SU-DHL-6 (cell line): ENCODE measurements at regions not wholly inside any gene's neighbourhood (a gene's known extent, or its start where the extent isn't known, plus 50 kb on each side); places are given as distances from the start of the nearest gene placed in this dataset.
A peak's percentile ranks its signal among the peaks of the same experiment; 100 is the strongest.

ENCODE experiments used
- H2AFZ ChIP-seq: fragments of 200-600 bp; sonication (generic); 2 replicates; pipeline ENCODE4 v1.6.1; 2014; ENCODE audit warnings: low read depth, mild to moderate bottlenecking, moderate library complexity, mixed read lengths, antibody characterized with exemption, low read length; ENCODE audit not compliant: severe bottlenecking
- H3F3A ChIP-seq: fragments of 200-600 bp; shearing (Covaris generic); 2 replicates; pipeline ENCODE4 v1.6.0; 2016; ENCODE audit warnings: antibody characterized with exemption, mild to moderate bottlenecking; ENCODE audit not compliant: insufficient read depth
- H3K27ac ChIP-seq: fragments of 200-600 bp; sonication (generic); 2 replicates; pipeline ENCODE4 v1.5.1; 2016; ENCODE audit warnings: low read depth, mild to moderate bottlenecking, low read length, moderate library complexity, mixed read lengths
- H3K27me3 ChIP-seq: fragments of 200-600 bp; sonication (generic), shearing (Covaris generic); 2 replicates; pipeline ENCODE4 v1.6.0; 2014; ENCODE audit warnings: mild to moderate bottlenecking, low read length
- H3K36me3 ChIP-seq: fragments of 200-600 bp; sonication (generic); 2 replicates; pipeline ENCODE4 v1.6.1; 2014; ENCODE audit warnings: mild to moderate bottlenecking, low read length, mixed read lengths
- H3K4me2 ChIP-seq: fragments of 300-600, 200-600 bp; shearing (Covaris generic), sonication (generic); 2 replicates; pipeline ENCODE4 v1.6.0; 2014; ENCODE audit warnings: low read length, low read depth, mild to moderate bottlenecking; ENCODE audit not compliant: poor library complexity, severe bottlenecking
- H3K4me3 ChIP-seq: fragments of 200-600 bp; sonication (generic); 2 replicates; pipeline ENCODE4 v1.5.1; 2014; ENCODE audit warnings: antibody characterized with exemption, low read length, mild to moderate bottlenecking, mixed read lengths; ENCODE audit not compliant: insufficient read depth, poor library complexity, severe bottlenecking
- H3K79me2 ChIP-seq: fragments of 200-600 bp; sonication (generic); 2 replicates; pipeline ENCODE4 v1.6.1; 2014; ENCODE audit warnings: mild to moderate bottlenecking, low read length, moderate library complexity; ENCODE audit not compliant: insufficient read depth
- H3K9ac ChIP-seq: fragments of 200-600 bp; sonication (generic); 2 replicates; pipeline ENCODE4 v1.7.0; 2014; ENCODE audit warnings: mild to moderate bottlenecking, low read length
- H3K9me2 ChIP-seq: fragments of 200-600 bp; sonication (generic); replicated peaks from 2 replicates; pipeline ENCODE4 v1.6.1; 2014; ENCODE audit warnings: low read length; ENCODE audit not compliant: insufficient read depth
- H3K9me3 ChIP-seq: fragments of 200-600 bp; sonication (generic); 2 replicates; pipeline ENCODE4 v1.6.1; 2014; ENCODE audit warnings: low read length, mixed read lengths; ENCODE audit not compliant: insufficient read depth
- H4K20me1 ChIP-seq: fragments of 200-600 bp; sonication (generic); 2 replicates; pipeline ENCODE4 v1.6.1; 2014; ENCODE audit warnings: low read depth, mild to moderate bottlenecking, antibody characterized with exemption, low read length, moderate library complexity, mixed read lengths
- EZH2phosphoT487 ChIP-seq: fragments of 200-600 bp; sonication (generic), shearing (Covaris generic); conservative IDR thresholded peaks from 2 replicates; pipeline ENCODE4 v1.6.1; 2018; ENCODE audit warnings: mild to moderate bottlenecking, antibody characterized with exemption, low read length, moderate library complexity, mixed read lengths
- TF ChIP-seq, protein P1 (sequence below): fragments of 200-600 bp; sonication (generic); IDR thresholded peaks from one replicate; pipeline ENCODE4 v1.5.1; 2017; ENCODE audit warnings: antibody characterized with exemption, mild to moderate bottlenecking, low read length, moderate library complexity; ENCODE audit not compliant: insufficient read depth, poor library complexity, severe bottlenecking

DNA sequence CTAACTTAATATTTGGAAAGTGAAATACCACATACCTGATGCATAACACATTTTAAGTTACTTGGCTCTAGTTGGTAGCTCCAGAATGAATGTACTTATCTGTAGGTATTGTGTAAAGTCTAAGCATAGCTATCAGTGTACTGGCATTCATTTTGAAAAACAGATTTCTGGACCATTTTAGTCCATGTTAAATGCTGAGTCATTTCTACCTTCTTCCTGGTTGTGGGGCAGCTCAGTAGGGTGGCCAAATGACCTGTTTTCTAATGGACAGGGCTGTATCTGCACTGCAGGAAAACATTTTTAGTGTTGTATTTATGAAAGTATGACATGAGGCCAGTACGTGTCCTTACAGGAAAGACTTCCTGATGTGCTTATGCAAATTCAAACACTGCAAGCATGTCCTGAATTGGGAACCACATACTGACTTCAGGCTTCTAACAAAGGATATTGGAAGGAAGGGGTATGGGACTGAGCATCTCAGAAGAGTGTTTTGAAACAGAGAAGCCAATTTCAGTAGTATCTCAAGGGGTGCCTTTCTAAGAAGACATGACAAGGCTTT is 300.3 kb upstream of the B3GALT2 start:
- Histone ChIP-seq H3K9me3 (no peaks in the 10 kb centered on the region; the same call in 1 of the 2 replicates), H3K36me3 (no peaks in the 10 kb centered on the region), H3K9ac (no peak overlapping the region), H4K20me1 (no peaks in the 10 kb centered on the region), H3F3A (no peaks in the 10 kb centered on the region), H3K4me2 (no peak overlapping the region), H3K27me3 (no peaks in the 10 kb centered on the region), H3K4me3 (no peak overlapping the region), H3K9me2 (no peaks in the 10 kb centered on the region), H3K79me2 (no peaks in the 10 kb centered on the region), H3K27ac (no peak overlapping the region), H2AFZ (no peak overlapping the region)
- TF ChIP-seq, protein P1, sequence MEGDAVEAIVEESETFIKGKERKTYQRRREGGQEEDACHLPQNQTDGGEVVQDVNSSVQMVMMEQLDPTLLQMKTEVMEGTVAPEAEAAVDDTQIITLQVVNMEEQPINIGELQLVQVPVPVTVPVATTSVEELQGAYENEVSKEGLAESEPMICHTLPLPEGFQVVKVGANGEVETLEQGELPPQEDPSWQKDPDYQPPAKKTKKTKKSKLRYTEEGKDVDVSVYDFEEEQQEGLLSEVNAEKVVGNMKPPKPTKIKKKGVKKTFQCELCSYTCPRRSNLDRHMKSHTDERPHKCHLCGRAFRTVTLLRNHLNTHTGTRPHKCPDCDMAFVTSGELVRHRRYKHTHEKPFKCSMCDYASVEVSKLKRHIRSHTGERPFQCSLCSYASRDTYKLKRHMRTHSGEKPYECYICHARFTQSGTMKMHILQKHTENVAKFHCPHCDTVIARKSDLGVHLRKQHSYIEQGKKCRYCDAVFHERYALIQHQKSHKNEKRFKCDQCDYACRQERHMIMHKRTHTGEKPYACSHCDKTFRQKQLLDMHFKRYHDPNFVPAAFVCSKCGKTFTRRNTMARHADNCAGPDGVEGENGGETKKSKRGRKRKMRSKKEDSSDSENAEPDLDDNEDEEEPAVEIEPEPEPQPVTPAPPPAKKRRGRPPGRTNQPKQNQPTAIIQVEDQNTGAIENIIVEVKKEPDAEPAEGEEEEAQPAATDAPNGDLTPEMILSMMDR, result no peak
- TF ChIP-seq EZH2phosphoT487, result no peak

DNA sequence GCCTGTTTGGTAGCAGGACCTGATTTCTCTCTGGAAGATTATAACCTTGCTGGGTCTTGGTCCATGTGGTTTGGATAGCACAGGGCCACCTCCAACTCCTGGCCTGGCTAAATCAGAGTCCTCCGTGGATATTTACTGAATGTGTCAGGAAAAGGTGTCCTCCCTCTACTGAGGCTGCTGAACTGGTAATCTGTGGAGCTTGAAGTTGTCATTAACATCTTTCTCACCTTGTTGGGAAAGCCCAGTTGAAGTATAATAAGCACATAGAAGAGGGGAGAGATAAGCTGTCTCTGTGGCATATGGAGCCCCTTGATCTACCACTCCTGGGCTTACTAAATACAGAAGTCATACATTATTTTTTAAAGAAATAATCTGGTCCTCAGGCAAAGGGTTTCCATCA is 294.3 kb upstream of the B3GALT2 start:
- Histone ChIP-seq H3K9me2 (no peaks in the 10 kb centered on the region), H2AFZ (no peak overlapping the region), H3K27ac (no peak overlapping the region), H3K4me2 (no peak overlapping the region), H3K9me3 (no peaks in the 10 kb centered on the region), H3K36me3 (no peaks in the 10 kb centered on the region), H3K4me3 (no peak overlapping the region), H3K79me2 (no peaks in the 10 kb centered on the region), H4K20me1 (no peaks in the 10 kb centered on the region), H3F3A (no peaks in the 10 kb centered on the region), H3K27me3 (no peaks in the 10 kb centered on the region), H3K9ac (no peak overlapping the region)
- TF ChIP-seq, protein P1, result no peak
- TF ChIP-seq EZH2phosphoT487, result no peak

DNA sequence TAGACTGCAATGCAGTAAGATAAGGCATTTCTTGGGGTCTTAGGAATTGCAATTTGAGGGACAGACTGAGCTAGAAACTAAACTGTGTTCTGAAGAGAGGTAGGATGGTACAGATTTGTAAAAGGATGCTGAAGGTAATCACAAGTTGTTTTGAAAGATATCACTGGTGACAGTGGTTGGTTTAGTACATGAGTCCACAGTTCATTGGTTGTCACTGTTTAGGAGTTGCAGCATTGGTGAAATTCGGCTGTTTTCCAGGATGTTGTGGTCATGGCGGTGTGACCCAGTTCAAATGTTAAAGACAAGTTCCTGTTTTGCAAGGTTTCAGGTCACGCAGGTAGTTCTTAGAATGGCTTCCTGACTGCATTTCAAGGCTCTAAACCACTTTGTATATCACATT is 292.8 kb upstream of the B3GALT2 start:
- Histone ChIP-seq H3K27me3 (no peaks in the 10 kb centered on the region), H3K4me3 (no peak overlapping the region), H3K9me2 (no peaks in the 10 kb centered on the region), H3K9ac (no peak overlapping the region), H3K79me2 (no peaks in the 10 kb centered on the region), H3K4me2 (peak overlapping the region; percentile 25), H3F3A (no peaks in the 10 kb centered on the region), H4K20me1 (no peaks in the 10 kb centered on the region), H3K9me3 (no peaks in the 10 kb centered on the region), H2AFZ (no peak overlapping the region), H3K27ac (no peak overlapping the region), H3K36me3 (no peaks in the 10 kb centered on the region)
- TF ChIP-seq, protein P1, result no peak
- TF ChIP-seq EZH2phosphoT487, result no peak
